Lower leg skin (tissue), 4 donors: ENCODE measurements at regions not wholly inside any gene's neighbourhood (a gene's known extent, or its start where the extent isn't known, plus 50 kb on each side); places are given as distances from the start of the nearest gene placed in this dataset.

Experiments
- DNase-seq, 2 donors: peaks; one replicate each; pipeline ENCODE4 v3.0.0-alpha.2; 2019; ENCODE audit warnings: low spot score in 2 of 2
- H3K4me3 ChIP-seq: fragments of 200-600 bp; sonication (generic); 2 replicates; pipeline ENCODE4 v1.5.1; 2017; ENCODE audit warnings: mild to moderate bottlenecking, low read depth; ENCODE audit not compliant: poor library complexity, severe bottlenecking
- CTCF ChIP-seq, 3 donors: fragments of 450-650 bp; IDR thresholded peaks; one replicate each; pipeline ENCODE4 v1.5.1; 2016; ENCODE audit warnings: antibody characterized with exemption in 3 of 3, mild to moderate bottlenecking in 3 of 3, moderate library complexity in 2 of 3
- POLR2A ChIP-seq, 2 donors: fragments of 450-650 bp; IDR thresholded peaks; one replicate each; pipeline ENCODE4 v1.6.1; 2016 to 2017; ENCODE audit warnings: antibody characterized with exemption in 2 of 2, mild to moderate bottlenecking in 1 of 2, moderate library complexity in 1 of 2
- WGBS, 2 donors: methylation state at CpG; one replicate each; pipeline ENCODE4 v1.1.5; 2018; 5-methylcytosine and 5-hydroxymethylcytosine counted together
- intact Hi-C: fragments of 100-400 bp; cut with DNase I; formaldehyde crosslinking; loops from one replicate; pipeline ENCODE4 v1.15.0; 2023; ENCODE audit warnings: low total_unique reads

GRCh38 chr2:81445176-81445575, 1140.6 kb upstream of the LRRTM1 start:
- H3K4me3 ChIP-seq, result no peak overlapping the region
- 57 to 69% methylated on average over 1 of the region's 1 CpG for WGBS, 2 donors
- intact Hi-C loops, result no loop called here
- DNase-seq, result no peak
- TF ChIP-seq CTCF (IDR thresholded peaks at IDR 0.05) (no peak), POLR2A (IDR thresholded peaks at IDR 0.05) (no peak)

DNA sequence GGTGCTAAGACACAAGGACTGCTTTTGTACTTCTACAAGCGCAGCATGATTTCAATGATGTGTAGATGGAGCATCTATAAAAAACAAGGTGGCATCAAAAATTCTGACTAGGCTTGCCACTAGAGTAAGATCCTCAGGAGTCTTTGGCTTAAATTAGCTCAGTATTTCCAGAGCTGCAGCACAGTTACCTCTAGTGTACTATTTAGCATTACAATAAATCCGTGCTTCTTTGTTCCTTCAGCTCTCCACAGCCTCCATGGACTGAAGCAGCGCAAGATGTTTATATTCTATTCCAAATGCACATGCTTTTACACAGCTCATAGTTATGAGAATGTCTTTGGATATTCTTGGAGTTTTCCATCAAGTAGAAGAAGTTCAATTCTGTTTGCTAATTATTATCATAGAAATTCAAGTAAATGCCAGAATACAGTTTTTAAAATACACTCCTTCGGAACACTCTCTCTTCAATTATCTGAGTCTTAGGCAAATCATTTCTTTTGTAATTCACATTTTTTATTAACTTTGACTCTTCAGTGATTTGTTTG, 1133.0 kb upstream of the LRRTM1 start:
- TF ChIP-seq CTCF (IDR thresholded peaks at IDR 0.05) (no peak), POLR2A (IDR thresholded peaks at IDR 0.05) (no peak)
- intact Hi-C loops, result no loop called here
- 86 to 87% methylated on average over 4 of the region's 4 CpGs for WGBS, 2 donors
- no peak overlapping the region for H3K4me3 ChIP-seq
- DNase-seq, result no peak

- no peak for DNase-seq
- WGBS, 2 donors, result 64 to 73% methylated on average over 6 of the region's 6 CpGs
- intact Hi-C loops, result no loop called here
- no peak for TF ChIP-seq POLR2A (IDR thresholded peaks at IDR 0.05)
- TF ChIP-seq CTCF (IDR thresholded peaks at IDR 0.05), result no peak
- H3K4me3 ChIP-seq, result no peak overlapping the region
Measured at GRCh38 chr2:81436256-81436655, 1131.7 kb upstream of the LRRTM1 start.

GRCh38 chr2:81412681-81413080, 1108.1 kb upstream of the LRRTM1 start:
- TF ChIP-seq CTCF (IDR thresholded peaks at IDR 0.05), result no peak
- no peak for TF ChIP-seq POLR2A (IDR thresholded peaks at IDR 0.05)
- H3K4me3 ChIP-seq, result no peak overlapping the region
- 90 to 93% methylated on average over 3 of the region's 3 CpGs for WGBS, 2 donors
- intact Hi-C loops, result no loop called here
- no peak for DNase-seq

- intact Hi-C loops, result no loop called here
- no peak for DNase-seq
- H3K4me3 ChIP-seq, result no peak overlapping the region
- no peak for TF ChIP-seq POLR2A (IDR thresholded peaks at IDR 0.05)
- no peak for TF ChIP-seq CTCF (IDR thresholded peaks at IDR 0.05)
- WGBS, 2 donors, result 65 to 93% methylated on average over 2 of the region's 2 CpGs
Measured at GRCh38 chr2:81403508-81403907, 1099.0 kb upstream of the LRRTM1 start.

DNA sequence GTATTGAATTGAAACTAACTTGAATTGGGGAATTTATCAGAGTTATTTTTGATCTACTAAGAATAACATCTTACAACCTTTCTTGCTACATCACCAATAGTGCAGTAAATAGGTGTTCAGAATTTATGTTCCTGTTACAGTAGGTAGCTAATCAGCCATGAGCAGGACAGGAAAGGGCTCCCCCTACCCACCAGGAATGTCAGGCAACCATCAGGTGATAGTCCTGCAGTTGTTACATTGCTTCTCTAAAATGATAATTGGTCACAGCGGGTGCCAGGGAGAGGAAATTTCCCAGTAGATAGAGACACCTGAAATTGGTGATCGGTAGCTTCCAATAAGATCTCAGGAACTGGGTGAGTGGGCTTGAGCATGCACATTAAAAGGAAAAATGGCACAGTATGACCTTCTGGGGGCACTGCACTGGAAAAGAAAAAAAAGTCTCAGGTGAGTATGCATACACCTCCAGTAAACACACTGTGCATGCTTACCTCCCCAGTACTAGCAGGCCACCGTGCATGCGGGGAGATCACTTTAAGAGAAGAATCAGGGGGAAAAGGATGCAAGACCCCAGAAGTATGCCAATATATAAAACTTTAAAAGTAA, 1092.0 kb upstream of the LRRTM1 start:
- 94 to 95% methylated on average over 4 of the region's 4 CpGs for whole genome bisulfite sequencing, 2 donors

More for the DNA sequence above, 1092.0 kb upstream of the LRRTM1 start:
- no peak for TF ChIP-seq CTCF (IDR thresholded peaks at IDR 0.05)
- TF ChIP-seq POLR2A (IDR thresholded peaks at IDR 0.05), result no peak
- DNase-seq, result no peak
- intact Hi-C loops, result no loop called here
- H3K4me3 ChIP-seq, result no peak overlapping the region
